Adrenal gland (tissue), 9 donors: ENCODE measurements at regions not wholly inside any gene's neighbourhood (a gene's known extent, or its start where the extent isn't known, plus 50 kb on each side); places are given as distances from the start of the nearest gene placed in this dataset.

Source experiments
- DNase-seq, 7 donors: peaks; one replicate each; pipeline ENCODE4 v3.0.0-alpha.2; 2019 to 2020
- H3K27ac ChIP-seq, 5 donors: fragments of 200-600 bp; sonication (generic) in 4 of 5; 1 replicate in 3 of 5; 2 replicates in 2 of 5; pipeline versions ENCODE4 v1.5.1 to v1.8.0; 2016 to 2020; ENCODE audit warnings: mild to moderate bottlenecking in 1 of 5
- H3K27me3 ChIP-seq: fragments of 200-600 bp; 2 replicates; pipeline ENCODE4 v1.8.0; 2021
- H3K36me3 ChIP-seq, 2 donors: fragments of 200-600 bp; replicated peaks in 1 of 2; 1 replicate in 1 of 2; 2 replicates in 1 of 2; pipeline versions ENCODE4 v1.5.1 to v1.8.0; 2018 to 2022
- H3K4me1 ChIP-seq, 2 donors: fragments of 200-600 bp; replicated peaks in 1 of 2; 1 replicate in 1 of 2; 2 replicates in 1 of 2; pipeline versions ENCODE4 v1.5.1 to v1.8.0; 2018 to 2021
- H3K4me3 ChIP-seq, 4 donors: fragments of 200-600 bp; sonication (generic) in 3 of 4; one replicate each; pipeline ENCODE4 v1.5.1; 2016 to 2018
- H3K9me3 ChIP-seq, 3 donors: fragments of 200-600 bp; sonication (generic) in 1 of 3; replicated peaks in 1 of 3; 1 replicate in 2 of 3; 2 replicates in 1 of 3; pipeline versions ENCODE4 v1.5.1 to v1.8.0; 2016 to 2021
- CTCF ChIP-seq, 6 experiments: fragments of 450-650 bp in 4 of 6; fragments of 200-600 bp in 2 of 6; sonication (generic) in 1 of 6; IDR thresholded peaks; 1 replicate in 5 of 6; 2 replicates in 1 of 6; pipeline versions ENCODE4 v1.5.1 to v1.8.0; 2016 to 2021; ENCODE audit warnings: antibody characterized with exemption in 6 of 6, mild to moderate bottlenecking in 2 of 6, moderate library complexity in 1 of 6
- POLR2A ChIP-seq, 2 donors: fragments of 450-650 bp; IDR thresholded peaks; one replicate each; pipeline ENCODE4 v1.6.1; 2017; ENCODE audit warnings: antibody characterized with exemption in 2 of 2, mild to moderate bottlenecking in 2 of 2, moderate library complexity in 1 of 2
- WGBS, 4 donors: extraction: QIAGEN DNeasy Blood & Tissue Kit in 2 of 4; methylation state at CpG; one replicate each; pipeline versions ENCODE4 v1.1.5 to v1.1.7; 2013 to 2017; 5-methylcytosine and 5-hydroxymethylcytosine counted together
- intact Hi-C, 2 donors: fragments of 100-400 bp; cut with DNase I; formaldehyde crosslinking; loops; one replicate each; pipeline versions ENCODE4 v1.14.1 to v1.15.0; 2022 to 2023
- donor health status: healthy with polysubstance abuse.
- donor health status: Bipolar disorder and iron deficiency.
- donor health status: DM: yes; HTN: yes; CAD: no.
- donor health status: DM: no; HTN: no; CAD: no.
- donor health status: DM: no; HTN: no; CAD: no.

- Histone ChIP-seq H3K27me3 (no peaks in the 10 kb centered on the region), H3K36me3 (no peaks in the 10 kb centered on the region), H3K27ac (no peak overlapping the region), H3K9me3 (no peaks in the 10 kb centered on the region), H3K4me3 (no peak overlapping the region), H3K4me1 (no peaks in the 10 kb centered on the region)
- intact Hi-C loops: no loop called here
- DNase-seq: no peak
- 82 to 91% (median 83%) methylated on average over 10 of the region's 10 CpGs for WGBS, 4 donors
- TF ChIP-seq POLR2A (IDR thresholded peaks at IDR 0.05): no peak
- no peak for TF ChIP-seq CTCF (IDR thresholded peaks at IDR 0.05)
These were observed 239.0 kb upstream of the PODXL start for GRCh38 chr7:131795400-131795799.

- Histone ChIP-seq H3K4me1 (no peaks in the 10 kb centered on the region), H3K9me3 (no peaks in the 10 kb centered on the region), H3K27ac (no peak overlapping the region), H3K36me3 (no peaks in the 10 kb centered on the region), H3K27me3 (no peaks in the 10 kb centered on the region), H3K4me3 (no peak overlapping the region)
- DNase-seq: no peak
- TF ChIP-seq CTCF (IDR thresholded peaks at IDR 0.05) (no peak), POLR2A (IDR thresholded peaks at IDR 0.05) (no peak)
- intact Hi-C loops: no loop called here
- WGBS, 4 donors: 83 to 94% (median 87%) methylated on average over 3 of the region's 3 CpGs
These were observed 235.9 kb upstream of the PODXL start for GRCh38 chr7:131792311-131792710.

GRCh38 chr7:131787101-131787500, 230.7 kb upstream of the PODXL start:
- DNase-seq: no peak
- H3K27ac ChIP-seq: no peak overlapping the region
- 28 to 100% (median 87%) methylated on average over 1 of the region's 1 CpG for WGBS, 4 donors
- H3K4me1 ChIP-seq: no peaks in the 10 kb centered on the region
- TF ChIP-seq POLR2A (IDR thresholded peaks at IDR 0.05) (no peak), CTCF (IDR thresholded peaks at IDR 0.05) (no peak)
- H3K27me3 ChIP-seq: no peaks in the 10 kb centered on the region
- no peak overlapping the region for H3K4me3 ChIP-seq
- H3K9me3 ChIP-seq: no peaks in the 10 kb centered on the region
- intact Hi-C loops: no loop called here
- no peaks in the 10 kb centered on the region for H3K36me3 ChIP-seq

- Histone ChIP-seq H3K4me3 (no peak overlapping the region), H3K36me3 (no peaks in the 10 kb centered on the region), H3K27me3 (no peaks in the 10 kb centered on the region), H3K27ac (no peak overlapping the region), H3K9me3 (no peaks in the 10 kb centered on the region), H3K4me1 (no peaks in the 10 kb centered on the region)
- no peak for TF ChIP-seq POLR2A (IDR thresholded peaks at IDR 0.05)
- no peak for TF ChIP-seq CTCF (IDR thresholded peaks at IDR 0.05)
- intact Hi-C loops: no loop called here
- WGBS, 4 donors: 39 to 48% (median 42%) methylated on average over 2 of the region's 2 CpGs
- no peak for DNase-seq
These were observed 229.8 kb upstream of the PODXL start for GRCh38 chr7:131786204-131786603.
